Central memory CD8-positive, alpha-beta T cell (primary cell): ENCODE measurements at regions not wholly inside any gene's neighbourhood (a gene's known extent, or its start where the extent isn't known, plus 50 kb on each side); places are given as distances from the start of the nearest gene placed in this dataset.
"Not testable (repeated sequence)": the region's sequence is repeated elsewhere in the genome, so short reads cannot be mapped to it uniquely, and the experiment has no call there.

Experiments used
- ATAC-seq: fragments of 150-1000 bp; cut with Tn5 transposase; replicated peaks from 2 replicates; pipeline ENCODE4 v1.10.0; 2022; ENCODE audit warnings: mild to moderate bottlenecking, moderate FRiP score, moderate number of reproducible peaks; ENCODE audit not compliant: poor library complexity, severe bottlenecking; ENCODE audit errors: extremely low read depth
- DNase-seq, 2 donors: peaks; one replicate each; pipeline ENCODE4 v3.0.0; 2021; ENCODE audit warnings: low spot score in 2 of 2
- H3K27ac Mint-ChIP-seq: one replicate; pipeline ENCODE4 v1.8.0; 2022; ENCODE audit warnings: low read depth, mild to moderate bottlenecking, moderate library complexity, mixed read lengths
- H3K27me3 Mint-ChIP-seq: one replicate; pipeline ENCODE4 v1.8.0; 2022; ENCODE audit warnings: mixed read lengths
- H3K36me3 Mint-ChIP-seq: one replicate; pipeline ENCODE4 v1.8.0; 2022; ENCODE audit warnings: mild to moderate bottlenecking, moderate library complexity, mixed read lengths; ENCODE audit not compliant: insufficient read depth
- H3K4me1 Mint-ChIP-seq: one replicate; pipeline ENCODE4 v1.8.0; 2022; ENCODE audit warnings: mixed read lengths
- H3K4me3 Mint-ChIP-seq: one replicate; pipeline ENCODE4 v1.8.0; 2022; ENCODE audit warnings: mild to moderate bottlenecking, moderate library complexity, mixed read lengths
- H3K9me3 Mint-ChIP-seq: one replicate; pipeline ENCODE4 v1.8.0; 2022; ENCODE audit warnings: mixed read lengths

GRCh38 chr22:48305726-48306235 lies 1521.9 kb downstream of the BRD1 start:
- ATAC-seq = no peak
- Mint-ChIP-seq H3K27me3 (peaks cover 16% of the 10 kb centered on the region), H3K4me3 (no peak overlapping the region), H3K4me1 (no peaks in the 10 kb centered on the region), H3K36me3 (no peaks in the 10 kb centered on the region), H3K9me3 (no peaks in the 10 kb centered on the region), H3K27ac (no peak overlapping the region)
- DNase-seq = no peak

- no peak overlapping the region for H3K4me3 Mint-ChIP-seq
- H3K9me3 Mint-ChIP-seq = no peaks in the 10 kb centered on the region
- no peaks in the 10 kb centered on the region for H3K4me1 Mint-ChIP-seq
- H3K27ac Mint-ChIP-seq = no peak overlapping the region
- H3K27me3 Mint-ChIP-seq = peaks cover 16% of the 10 kb centered on the region
- no peaks in the 10 kb centered on the region for H3K36me3 Mint-ChIP-seq
- no peak for DNase-seq
- ATAC-seq = no peak
These were observed 1524.3 kb downstream of the BRD1 start for GRCh38 chr22:48303369-48303725.

GRCh38 chr22:48302657-48303368 lies 1524.9 kb downstream of the BRD1 start:
- Mint-ChIP-seq H3K27me3 (peaks cover 16% of the 10 kb centered on the region), H3K36me3 (no peaks in the 10 kb centered on the region), H3K4me1 (no peaks in the 10 kb centered on the region), H3K4me3 (no peak overlapping the region), H3K27ac (no peak overlapping the region), H3K9me3 (no peaks in the 10 kb centered on the region)
- DNase-seq (no peak), ATAC-seq (no peak)

- Mint-ChIP-seq H3K27ac (peak overlapping the region; percentile 22), H3K9me3 (no peaks in the 10 kb centered on the region), H3K27me3 (peaks cover 16% of the 10 kb centered on the region), H3K4me3 (no peak overlapping the region), H3K4me1 (no peaks in the 10 kb centered on the region), H3K36me3 (no peaks in the 10 kb centered on the region)
- DNase-seq (no peak), ATAC-seq (no peak)
These were observed 1525.8 kb downstream of the BRD1 start for GRCh38 chr22:48301908-48302307.

GRCh38 chr22:48301421-48301820 lies 1526.3 kb downstream of the BRD1 start:
- H3K4me1 Mint-ChIP-seq = no peaks in the 10 kb centered on the region
- no peaks in the 10 kb centered on the region for H3K36me3 Mint-ChIP-seq
- peak overlapping the region; percentile 22 for H3K27ac Mint-ChIP-seq
- DNase-seq = no peak
- no peak overlapping the region for H3K4me3 Mint-ChIP-seq
- H3K9me3 Mint-ChIP-seq = no peaks in the 10 kb centered on the region
- peaks cover 16% of the 10 kb centered on the region for H3K27me3 Mint-ChIP-seq
- ATAC-seq = no peak

- H3K4me3 Mint-ChIP-seq = no peak overlapping the region
- no peaks in the 10 kb centered on the region for H3K9me3 Mint-ChIP-seq
- H3K27ac Mint-ChIP-seq = no peak overlapping the region
- DNase-seq (no peak), ATAC-seq (no peak)
- no peaks in the 10 kb centered on the region for H3K4me1 Mint-ChIP-seq
- no peaks in the 10 kb centered on the region for H3K36me3 Mint-ChIP-seq
- peaks cover 16% of the 10 kb centered on the region for H3K27me3 Mint-ChIP-seq
These were observed 1526.8 kb downstream of the BRD1 start for GRCh38 chr22:48300877-48301276.

GRCh38 chr22:48299801-48300200 lies 1527.9 kb downstream of the BRD1 start:
- no peaks in the 10 kb centered on the region for H3K36me3 Mint-ChIP-seq
- H3K4me1 Mint-ChIP-seq = no peaks in the 10 kb centered on the region
- H3K27ac Mint-ChIP-seq = no peak overlapping the region
- DNase-seq = no peak
- H3K27me3 Mint-ChIP-seq = peaks cover 8% of the 10 kb centered on the region
- no peaks in the 10 kb centered on the region for H3K9me3 Mint-ChIP-seq
- H3K4me3 Mint-ChIP-seq = no peak overlapping the region
- ATAC-seq = no peak

- DNase-seq (no peak), ATAC-seq (no peak)
- no peak overlapping the region for H3K4me3 Mint-ChIP-seq
- H3K36me3 Mint-ChIP-seq = no peaks in the 10 kb centered on the region
- no peak overlapping the region for H3K27ac Mint-ChIP-seq
- H3K27me3 Mint-ChIP-seq = peaks cover 2% of the 10 kb centered on the region
- no peaks in the 10 kb centered on the region for H3K4me1 Mint-ChIP-seq
- H3K9me3 Mint-ChIP-seq = no peaks in the 10 kb centered on the region
These were observed 1528.5 kb downstream of the BRD1 start for GRCh38 chr22:48299124-48299523.

GRCh38 chr22:48297296-48297695 lies 1530.4 kb downstream of the BRD1 start:
- no peak for ATAC-seq
- no peak overlapping the region for H3K27ac Mint-ChIP-seq
- no peaks in the 10 kb centered on the region for H3K4me1 Mint-ChIP-seq
- no peak overlapping the region for H3K4me3 Mint-ChIP-seq
- no peaks in the 10 kb centered on the region for H3K36me3 Mint-ChIP-seq
- DNase-seq = no peak
- no peaks in the 10 kb centered on the region for H3K9me3 Mint-ChIP-seq
- H3K27me3 Mint-ChIP-seq = no peaks in the 10 kb centered on the region

- not testable (repeated sequence) for ATAC-seq, H3K9me3 Mint-ChIP-seq, DNase-seq, H3K36me3 Mint-ChIP-seq, H3K4me3 Mint-ChIP-seq, H3K27ac Mint-ChIP-seq, H3K4me1 Mint-ChIP-seq
- H3K27me3 Mint-ChIP-seq = peaks cover 19% of the 10 kb centered on the region
These were observed 1527.5 kb downstream of the TBC1D22A start for GRCh38 chr22:48289954-48290353.

GRCh38 chr22:48288376-48288940 lies 1526.0 kb downstream of the TBC1D22A start:
- H3K27me3 Mint-ChIP-seq = peaks cover 19% of the 10 kb centered on the region
- ATAC-seq (no peak), DNase-seq (no peak)
- no peaks in the 10 kb centered on the region for H3K4me1 Mint-ChIP-seq
- H3K4me3 Mint-ChIP-seq = no peak overlapping the region
- H3K27ac Mint-ChIP-seq = no peak overlapping the region
- no peaks in the 10 kb centered on the region for H3K36me3 Mint-ChIP-seq
- H3K9me3 Mint-ChIP-seq = no peaks in the 10 kb centered on the region

- no peaks in the 10 kb centered on the region for H3K9me3 Mint-ChIP-seq
- DNase-seq (no peak), ATAC-seq (no peak)
- no peak overlapping the region for H3K4me3 Mint-ChIP-seq
- no peaks in the 10 kb centered on the region for H3K4me1 Mint-ChIP-seq
- no peaks in the 10 kb centered on the region for H3K36me3 Mint-ChIP-seq
- H3K27ac Mint-ChIP-seq = no peak overlapping the region
- peaks cover 19% of the 10 kb centered on the region for H3K27me3 Mint-ChIP-seq
These were observed 1524.6 kb downstream of the TBC1D22A start for GRCh38 chr22:48287031-48287430.

GRCh38 chr22:48284671-48285070 lies 1522.2 kb downstream of the TBC1D22A start:
- ATAC-seq (no peak), DNase-seq (no peak)
- Mint-ChIP-seq H3K27me3 (peaks cover 41% of the 10 kb centered on the region), H3K4me1 (no peaks in the 10 kb centered on the region), H3K4me3 (no peak overlapping the region), H3K9me3 (no peaks in the 10 kb centered on the region), H3K27ac (no peak overlapping the region), H3K36me3 (no peaks in the 10 kb centered on the region)
